Endothelial cell of umbilical vein (primary cell): ENCODE measurements at regions not wholly inside any gene's neighbourhood (a gene's known extent, or its start where the extent isn't known, plus 50 kb on each side); places are given as distances from the start of the nearest gene placed in this dataset.

Experiments
- CTCF ChIP-seq, 2 donors: IDR thresholded peaks; 1 replicate in 1 of 2; 2 replicates in 1 of 2; pipeline ENCODE4 v1.5.1; 2011; ENCODE audit warnings: low read length in 2 of 2, mild to moderate bottlenecking in 2 of 2, moderate library complexity in 2 of 2, control low read depth in 1 of 2, inconsistent platforms in 1 of 2, low read depth in 1 of 2; ENCODE audit not compliant: insufficient read depth in 1 of 2; ENCODE audit errors: extremely low read depth in 1 of 2
- FOS ChIP-seq: IDR thresholded peaks from 2 replicates; pipeline ENCODE4 v1.6.1; 2011; ENCODE audit warnings: mild to moderate bottlenecking, low read length, moderate library complexity, borderline replicate concordance; ENCODE audit not compliant: insufficient read depth
- MAX ChIP-seq: IDR thresholded peaks from 2 replicates; pipeline ENCODE4 v1.6.1; 2011; ENCODE audit not compliant: insufficient read depth, insufficient read length
- POLR2A ChIP-seq: IDR thresholded peaks from 2 replicates; pipeline ENCODE4 v1.6.1; 2012; ENCODE audit warnings: low read depth, mild to moderate bottlenecking, control low read depth, low read length
- POLR2AphosphoS5 ChIP-seq: IDR thresholded peaks from 2 replicates; pipeline ENCODE4 v1.6.1; 2012; ENCODE audit warnings: low read depth, mild to moderate bottlenecking, control low read depth, low read length, moderate library complexity; ENCODE audit not compliant: insufficient read depth

GRCh38 chr5:12985142-12985541 is 959.3 kb downstream of the DNAH5 start:
- TF ChIP-seq POLR2AphosphoS5, result no peak
- no peak for TF ChIP-seq CTCF (IDR thresholded peaks at IDR 0.05; ENCODE audit: extremely low read depth in 1 of 2, insufficient read depth in 1 of 2, low read depth in 1 of 2, low read length in 2 of 2)
- no peak for TF ChIP-seq MAX
- no peak for TF ChIP-seq POLR2A
- no peak for TF ChIP-seq FOS
